ENCODE measurements at regions not wholly inside any gene's neighbourhood (a gene's known extent, or its start where the extent isn't known, plus 50 kb on each side); places are given as distances from the start of the nearest gene placed in this dataset.

DNA sequence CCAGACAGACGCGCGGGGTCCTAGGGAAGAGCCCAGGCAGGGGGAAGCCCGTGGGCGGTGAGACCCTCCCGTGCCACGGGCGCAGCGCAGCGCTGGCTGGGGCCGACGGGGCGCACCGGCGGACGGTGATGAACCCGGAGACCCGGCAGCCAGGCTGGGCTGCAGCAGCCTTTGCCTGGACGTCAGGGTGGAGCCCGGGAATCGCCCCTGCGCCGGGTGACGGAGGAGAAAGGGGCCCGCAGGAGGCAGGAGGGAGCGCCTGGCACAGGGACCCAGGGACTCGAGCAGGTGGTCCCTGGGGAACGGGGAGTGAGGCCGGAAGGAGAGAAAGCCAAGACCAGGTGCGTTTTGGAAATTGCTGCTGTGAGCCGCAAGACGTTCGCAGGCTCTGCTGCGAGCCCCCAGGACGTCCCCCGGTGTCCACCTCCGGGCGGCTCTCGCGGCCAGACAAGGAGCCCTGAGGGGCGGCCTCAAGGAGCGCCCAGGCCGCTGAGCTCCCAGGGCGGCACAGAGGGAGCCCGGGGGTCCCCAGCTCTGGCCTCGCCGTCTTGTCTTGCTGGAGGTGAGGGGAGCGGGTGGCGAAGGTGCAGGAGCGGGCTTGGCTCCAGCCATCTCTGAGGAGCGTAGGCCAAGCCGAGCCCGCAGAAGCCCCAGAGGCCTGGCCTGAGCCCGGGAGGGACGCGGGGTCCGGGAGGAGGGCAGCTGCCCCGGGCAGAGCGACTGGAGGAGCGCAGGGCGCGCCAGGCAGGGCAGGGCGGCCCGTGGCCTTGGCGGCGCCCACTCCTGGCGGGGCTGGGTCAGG is 191.2 kb upstream of the PDE10A start:
- Histone ChIP-seq H3K9me3 (ENCODE audit: control insufficient read depth, insufficient read depth, low read depth, low read length) (no peaks in the 10 kb centered on the region), H3K27ac (ENCODE audit: extremely low read depth, low read depth, low read length) (no peak overlapping the region), H3K4me3 (ENCODE audit: low read depth, low read length) (no peak overlapping the region), H3K4me1 (ENCODE audit: control insufficient read depth, insufficient read depth, low read length) (no peaks in the 10 kb centered on the region), H3K36me3 (ENCODE audit: control insufficient read depth in 2 of 2, insufficient read depth in 1 of 2, low read length in 2 of 2) (no peaks in the 10 kb centered on the region)
- ChIA-PET POLR2A (no interaction called here), CTCF (no interaction called here)
- TF ChIP-seq TCF7L2 (IDR thresholded peaks at IDR 0.05; ENCODE audit: borderline replicate concordance, low read depth, low read length) (no peak), BCL11A (tag by site-specific recombination; IDR thresholded peaks at IDR 0.05; ENCODE audit: low read depth) (no peak), ZNF223 (tag by site-specific recombination; IDR thresholded peaks at IDR 0.05) (no peak), WT1 (tag by site-specific recombination; IDR thresholded peaks at IDR 0.05) (no peak), ZNF157 (tag by site-specific recombination; IDR thresholded peaks at IDR 0.05) (no peak), KLF8 (tag by site-specific recombination; IDR thresholded peaks at IDR 0.05) (no peak), ZNF747 (tag by site-specific recombination; IDR thresholded peaks at IDR 0.05) (no peak), ZNF521 (tag by site-specific recombination; IDR thresholded peaks at IDR 0.05) (no peak), KLF7 (tag by site-specific recombination; IDR thresholded peaks at IDR 0.05; ENCODE audit: borderline replicate concordance) (no peak)
- TF ChIP-seq, protein P1, sequence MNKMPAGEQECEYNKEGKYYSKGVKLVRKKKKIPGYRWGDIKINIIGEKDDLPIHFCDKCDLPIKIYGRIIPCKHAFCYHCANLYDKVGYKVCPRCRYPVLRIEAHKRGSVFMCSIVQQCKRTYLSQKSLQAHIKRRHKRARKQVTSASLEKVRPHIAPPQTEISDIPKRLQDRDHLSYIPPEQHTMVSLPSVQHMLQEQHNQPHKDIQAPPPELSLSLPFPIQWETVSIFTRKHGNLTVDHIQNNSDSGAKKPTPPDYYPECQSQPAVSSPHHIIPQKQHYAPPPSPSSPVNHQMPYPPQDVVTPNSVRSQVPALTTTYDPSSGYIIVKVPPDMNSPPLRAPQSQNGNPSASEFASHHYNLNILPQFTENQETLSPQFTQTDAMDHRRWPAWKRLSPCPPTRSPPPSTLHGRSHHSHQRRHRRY (tag by site-specific recombination; IDR thresholded peaks at IDR 0.05): no peak

- no peaks in the 10 kb centered on the region for H3K4me1 ChIP-seq (ENCODE audit: control insufficient read depth, insufficient read depth, low read length)
- no peak overlapping the region for H3K4me3 ChIP-seq (ENCODE audit: low read depth, low read length)
- no peaks in the 10 kb centered on the region for H3K9me3 ChIP-seq (ENCODE audit: control insufficient read depth, insufficient read depth, low read depth, low read length)
- POLR2A ChIA-PET: no interaction called here
- CTCF ChIA-PET: interaction anchor here (1.1 to 4.1 kb wide), 7 partner anchors 11 to 589 kb away, joined by 3 to 102 read pairs (median 4); no protein-coding TSS in a partner anchor
- TF ChIP-seq ZNF76 (tag by site-specific recombination; IDR thresholded peaks at IDR 0.05; ENCODE audit: borderline replicate concordance, low read depth) (no peak), PRDM4 (tag by site-specific recombination; IDR thresholded peaks at IDR 0.05) (no peak), ZNF24 (tag by site-specific recombination; IDR thresholded peaks at IDR 0.05) (no peak), ZNF174 (tag by site-specific recombination; IDR thresholded peaks at IDR 0.05) (no peak), ZNF148 (tag by site-specific recombination; IDR thresholded peaks at IDR 0.05; ENCODE audit: borderline replicate concordance) (no peak), ZNF416 (tag by site-specific recombination; IDR thresholded peaks at IDR 0.05) (no peak), ZNF473 (tag by site-specific recombination; IDR thresholded peaks at IDR 0.05) (no peak), ZNF670 (tag by site-specific recombination; IDR thresholded peaks at IDR 0.05; ENCODE audit: low read depth) (no peak)
- TF ChIP-seq, protein P2, sequence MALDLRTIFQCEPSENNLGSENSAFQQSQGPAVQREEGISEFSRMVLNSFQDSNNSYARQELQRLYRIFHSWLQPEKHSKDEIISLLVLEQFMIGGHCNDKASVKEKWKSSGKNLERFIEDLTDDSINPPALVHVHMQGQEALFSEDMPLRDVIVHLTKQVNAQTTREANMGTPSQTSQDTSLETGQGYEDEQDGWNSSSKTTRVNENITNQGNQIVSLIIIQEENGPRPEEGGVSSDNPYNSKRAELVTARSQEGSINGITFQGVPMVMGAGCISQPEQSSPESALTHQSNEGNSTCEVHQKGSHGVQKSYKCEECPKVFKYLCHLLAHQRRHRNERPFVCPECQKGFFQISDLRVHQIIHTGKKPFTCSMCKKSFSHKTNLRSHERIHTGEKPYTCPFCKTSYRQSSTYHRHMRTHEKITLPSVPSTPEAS (tag by site-specific recombination; IDR thresholded peaks at IDR 0.05): no peak
- H3K27ac ChIP-seq (ENCODE audit: extremely low read depth, low read depth, low read length): no peak overlapping the region
- no peaks in the 10 kb centered on the region for H3K36me3 ChIP-seq (ENCODE audit: control insufficient read depth in 2 of 2, insufficient read depth in 1 of 2, low read length in 2 of 2)
Measured at GRCh38 chr6:165852676-165853075, 189.6 kb upstream of the PDE10A start.

Measured in HEK293 (cell line).